Prostate gland (tissue), 2 donors: ENCODE measurements at regions not wholly inside any gene's neighbourhood (a gene's known extent, or its start where the extent isn't known, plus 50 kb on each side); places are given as distances from the start of the nearest gene placed in this dataset.

Source experiments
- DNase-seq: peaks from one replicate; pipeline ENCODE4 v3.0.0-alpha.2; 2019; ENCODE audit warnings: low spot score
- H3K27ac ChIP-seq, 2 donors: fragments of 200-600 bp; sonication (generic); 2 replicates each; pipeline ENCODE4 v1.5.1; 2017 to 2019
- H3K27me3 ChIP-seq: fragments of 200-600 bp; sonication (generic); replicated peaks from 2 replicates; pipeline ENCODE4 v1.5.1; 2019; ENCODE audit not compliant: insufficient read depth
- H3K36me3 ChIP-seq, 2 donors: fragments of 200-600 bp; sonication (generic); 1 replicate in 1 of 2; 2 replicates in 1 of 2; pipeline versions ENCODE4 v1.5.1 to v1.8.1; 2017 to 2019
- H3K4me1 ChIP-seq: fragments of 200-600 bp; sonication (generic); replicated peaks from 2 replicates; pipeline ENCODE4 v1.5.1; 2019
- H3K4me3 ChIP-seq, 2 donors: fragments of 200-600 bp; sonication (generic); 2 replicates each; pipeline ENCODE4 v1.5.1; 2017 to 2019
- H3K9me3 ChIP-seq: fragments of 200-600 bp; sonication (generic); 2 replicates; pipeline ENCODE4 v1.5.1; 2017
- POLR2A ChIP-seq: fragments of 450-650 bp; IDR thresholded peaks from one replicate; pipeline ENCODE4 v1.6.1; 2016; ENCODE audit warnings: antibody characterized with exemption, mild to moderate bottlenecking
- POLR2AphosphoS5 ChIP-seq: sonication (generic); formaldehyde crosslinking; IDR thresholded peaks from one replicate; pipeline ENCODE4 v1.6.1; 2017; ENCODE audit warnings: antibody characterized with exemption
- WGBS: methylation state at CpG from one replicate; pipeline ENCODE4 v1.1.5; 2018; 5-methylcytosine and 5-hydroxymethylcytosine counted together
- intact Hi-C: fragments of 100-400 bp; cut with DNase I; formaldehyde crosslinking; loops from one replicate; pipeline ENCODE4 v1.14.2; 2022
- TF ChIP-seq, protein P1 (sequence below), 4 experiments: fragments of 200-600 bp in 2 of 4; fragments of 450-650 bp in 2 of 4; sonication (generic) in 2 of 4; IDR thresholded peaks; 1 replicate in 3 of 4; 2 replicates in 1 of 4; pipeline ENCODE4 v1.5.1; 2016 to 2019; ENCODE audit warnings: antibody characterized with exemption in 4 of 4, mild to moderate bottlenecking in 2 of 4, moderate library complexity in 2 of 4

DNA sequence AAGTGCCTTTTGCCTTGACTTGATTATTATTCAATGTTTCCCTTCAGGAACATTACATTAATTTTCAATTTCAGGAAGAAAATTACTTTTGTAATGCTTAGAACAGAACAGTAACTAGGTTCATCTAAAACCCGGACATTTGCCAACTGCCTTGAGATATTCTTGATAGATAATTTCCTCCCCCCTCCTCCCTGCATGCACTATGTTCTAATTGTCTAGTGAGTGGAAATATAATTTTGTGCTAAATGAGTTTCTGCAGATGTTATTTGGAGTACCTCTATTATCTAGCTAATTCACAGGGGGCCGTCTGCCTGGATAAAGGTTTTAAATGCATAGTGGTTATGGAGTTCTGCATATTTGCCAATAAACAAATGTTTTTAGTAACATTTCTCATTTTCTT is 200.3 kb upstream of the SLC39A10 start:
- Histone ChIP-seq H3K4me1 (no peaks in the 10 kb centered on the region), H3K36me3 (no peaks in the 10 kb centered on the region), H3K4me3 (no peak overlapping the region), H3K9me3 (no peaks in the 10 kb centered on the region), H3K27me3 (no peaks in the 10 kb centered on the region), H3K27ac (peak overlapping the region in 1 of 2 donors; percentile 22)
- TF ChIP-seq POLR2AphosphoS5, result no peak
- TF ChIP-seq, protein P1, sequence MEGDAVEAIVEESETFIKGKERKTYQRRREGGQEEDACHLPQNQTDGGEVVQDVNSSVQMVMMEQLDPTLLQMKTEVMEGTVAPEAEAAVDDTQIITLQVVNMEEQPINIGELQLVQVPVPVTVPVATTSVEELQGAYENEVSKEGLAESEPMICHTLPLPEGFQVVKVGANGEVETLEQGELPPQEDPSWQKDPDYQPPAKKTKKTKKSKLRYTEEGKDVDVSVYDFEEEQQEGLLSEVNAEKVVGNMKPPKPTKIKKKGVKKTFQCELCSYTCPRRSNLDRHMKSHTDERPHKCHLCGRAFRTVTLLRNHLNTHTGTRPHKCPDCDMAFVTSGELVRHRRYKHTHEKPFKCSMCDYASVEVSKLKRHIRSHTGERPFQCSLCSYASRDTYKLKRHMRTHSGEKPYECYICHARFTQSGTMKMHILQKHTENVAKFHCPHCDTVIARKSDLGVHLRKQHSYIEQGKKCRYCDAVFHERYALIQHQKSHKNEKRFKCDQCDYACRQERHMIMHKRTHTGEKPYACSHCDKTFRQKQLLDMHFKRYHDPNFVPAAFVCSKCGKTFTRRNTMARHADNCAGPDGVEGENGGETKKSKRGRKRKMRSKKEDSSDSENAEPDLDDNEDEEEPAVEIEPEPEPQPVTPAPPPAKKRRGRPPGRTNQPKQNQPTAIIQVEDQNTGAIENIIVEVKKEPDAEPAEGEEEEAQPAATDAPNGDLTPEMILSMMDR (IDR thresholded peaks at IDR 0.05), result no peak
- no peak for TF ChIP-seq POLR2A
- 37% methylated on average over 2 of the region's 2 CpGs for WGBS
- no peak for DNase-seq
- intact Hi-C loops, result no loop called here

DNA sequence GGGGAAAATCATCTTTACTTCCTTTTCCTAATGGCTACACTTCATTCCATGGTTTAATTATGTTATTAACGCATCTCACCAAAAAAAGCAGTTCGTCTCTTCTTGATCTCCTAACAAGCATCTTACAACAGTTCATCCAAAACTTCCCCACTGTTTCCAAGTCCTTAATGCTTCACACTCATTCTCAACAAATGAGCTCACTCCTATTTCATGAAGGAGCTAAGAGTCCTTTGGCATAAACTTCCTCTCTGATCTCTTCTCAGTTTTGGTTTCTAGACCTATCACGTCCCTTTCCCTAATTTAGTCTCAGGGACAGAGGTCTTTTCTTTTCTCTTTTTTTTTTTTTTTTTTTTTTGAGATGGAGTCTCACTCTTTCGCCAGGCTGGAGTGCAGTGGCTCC is 205.9 kb upstream of the SLC39A10 start:
- DNase-seq, result no peak
- no peaks in the 10 kb centered on the region for H3K36me3 ChIP-seq
- H3K4me1 ChIP-seq, result no peaks in the 10 kb centered on the region
- no peak overlapping the region for H3K4me3 ChIP-seq
- WGBS, result 77% methylated on average over 4 of the region's 4 CpGs
- no peak overlapping the region for H3K27ac ChIP-seq
- H3K27me3 ChIP-seq, result no peaks in the 10 kb centered on the region
- no peaks in the 10 kb centered on the region for H3K9me3 ChIP-seq
- intact Hi-C loops, result no loop called here
- TF ChIP-seq, protein P1 (IDR thresholded peaks at IDR 0.05), result no peak
- no peak for TF ChIP-seq POLR2A
- no peak for TF ChIP-seq POLR2AphosphoS5

- no peak for DNase-seq
- H3K27me3 ChIP-seq, result no peaks in the 10 kb centered on the region
- no peaks in the 10 kb centered on the region for H3K4me1 ChIP-seq
- no peaks in the 10 kb centered on the region for H3K9me3 ChIP-seq
- 68% methylated on average over 3 of the region's 3 CpGs for WGBS
- no peaks in the 10 kb centered on the region for H3K36me3 ChIP-seq
- intact Hi-C loops, result no loop called here
- no peak overlapping the region for H3K4me3 ChIP-seq
- H3K27ac ChIP-seq, result no peak overlapping the region
- TF ChIP-seq, protein P1 (IDR thresholded peaks at IDR 0.05), result no peak
- TF ChIP-seq POLR2AphosphoS5 (no peak), POLR2A (no peak)
These were observed 206.4 kb upstream of the SLC39A10 start for GRCh38 chr2:195450552-195451113.

GRCh38 chr2:195447323-195447975 is 209.6 kb upstream of the SLC39A10 start:
- no peaks in the 10 kb centered on the region for H3K4me1 ChIP-seq
- TF ChIP-seq POLR2A, result no peak
- TF ChIP-seq, protein P1 (IDR thresholded peaks at IDR 0.05), result no peak
- TF ChIP-seq POLR2AphosphoS5, result no peak
- no peaks in the 10 kb centered on the region for H3K9me3 ChIP-seq
- H3K27ac ChIP-seq, result no peak overlapping the region
- intact Hi-C loops, result no loop called here
- H3K27me3 ChIP-seq, result no peaks in the 10 kb centered on the region
- no peak for DNase-seq
- 43% methylated on average over 5 of the region's 5 CpGs for WGBS
- no peaks in the 10 kb centered on the region for H3K36me3 ChIP-seq
- H3K4me3 ChIP-seq, result no peak overlapping the region

DNA sequence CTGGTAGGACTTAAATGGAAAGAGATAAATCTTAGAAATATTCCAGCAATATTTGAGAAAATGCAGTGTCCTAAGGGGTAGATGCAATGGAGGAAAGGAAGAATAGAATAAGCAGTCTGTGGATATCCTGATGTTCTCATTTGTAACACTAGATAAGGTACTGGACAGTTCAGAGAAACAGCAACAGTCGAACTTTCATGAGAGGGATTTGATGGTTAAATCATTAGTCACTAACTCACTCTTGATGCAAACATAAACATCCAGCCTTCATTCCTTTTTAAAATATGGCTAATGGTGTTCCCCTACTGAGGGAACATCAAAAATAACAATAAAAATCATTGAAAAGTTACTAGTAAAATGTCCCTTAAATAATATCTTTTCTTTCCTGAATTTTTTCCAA is 211.4 kb upstream of the SLC39A10 start:
- WGBS, result 37% methylated on average over 1 of the region's 1 CpG
- TF ChIP-seq POLR2A, result no peak
- TF ChIP-seq POLR2AphosphoS5, result no peak

More for the DNA sequence above, 211.4 kb upstream of the SLC39A10 start:
- no peaks in the 10 kb centered on the region for H3K4me1 ChIP-seq
- H3K9me3 ChIP-seq, result no peaks in the 10 kb centered on the region
- no peak overlapping the region for H3K4me3 ChIP-seq
- H3K27me3 ChIP-seq, result no peaks in the 10 kb centered on the region
- intact Hi-C loops, result no loop called here
- no peak overlapping the region for H3K27ac ChIP-seq
- H3K36me3 ChIP-seq, result no peaks in the 10 kb centered on the region
- DNase-seq, result no peak
